ENCODE measurements at regions not wholly inside any gene's neighbourhood (a gene's known extent, or its start where the extent isn't known, plus 50 kb on each side); places are given as distances from the start of the nearest gene placed in this dataset.

- TF ChIP-seq CTCF (conservative IDR thresholded peaks at IDR 0.05; ENCODE audit: low read depth, low read length): no peak
- TF ChIP-seq EZH2 (IDR thresholded peaks at IDR 0.05; ENCODE audit: borderline replicate concordance, low read depth, low read length, poor library complexity, severe bottlenecking): no peak
Measured at GRCh38 chr7:136369225-136369624, 392.1 kb upstream of the MTPN start.

Data from A673 (cell line).